Parathyroid adenoma (tissue), 2 donors: ENCODE measurements at regions not wholly inside any gene's neighbourhood (a gene's known extent, or its start where the extent isn't known, plus 50 kb on each side); places are given as distances from the start of the nearest gene placed in this dataset.

Experiments
- H2AFZ ChIP-seq: fragments of 300-600 bp; sonication (generic); one replicate; pipeline ENCODE4 v1.7.0; 2017; ENCODE audit warnings: antibody characterized with exemption, mild to moderate bottlenecking
- H3K27ac ChIP-seq: fragments of 300-600 bp; sonication (generic); one replicate; pipeline ENCODE4 v1.7.0; 2017
- H3K27me3 ChIP-seq: fragments of 300-600 bp; sonication (generic); one replicate; pipeline ENCODE4 v1.7.0; 2017; ENCODE audit warnings: low read length; ENCODE audit not compliant: control insufficient read depth, insufficient read depth
- H3K36me3 ChIP-seq: fragments of 300-600 bp; sonication (generic); one replicate; pipeline ENCODE4 v1.7.0; 2017; ENCODE audit warnings: low read length; ENCODE audit not compliant: control insufficient read depth, insufficient read depth
- H3K4me1 ChIP-seq: fragments of 300-600 bp; sonication (generic); one replicate; pipeline ENCODE4 v1.7.0; 2017; ENCODE audit warnings: control low read depth
- H3K4me2 ChIP-seq: fragments of 300-600 bp; sonication (generic); one replicate; pipeline ENCODE4 v1.7.0; 2017; ENCODE audit warnings: low read length
- H3K4me3 ChIP-seq: fragments of 300-600 bp; sonication (generic); one replicate; pipeline ENCODE4 v1.7.0; 2017; ENCODE audit warnings: low read depth, low read length
- H3K79me2 ChIP-seq: fragments of 300-600 bp; sonication (generic); one replicate; pipeline ENCODE4 v1.7.0; 2017; ENCODE audit warnings: control low read depth
- H3K9ac ChIP-seq: fragments of 300-600 bp; sonication (generic); one replicate; pipeline ENCODE4 v1.7.0; 2017; ENCODE audit warnings: mild to moderate bottlenecking
- H3K9me3 ChIP-seq: fragments of 300-600 bp; sonication (generic); one replicate; pipeline ENCODE4 v1.7.0; 2017; ENCODE audit warnings: low read length; ENCODE audit not compliant: control insufficient read depth
- TF ChIP-seq, protein P1 (sequence below): fragments of 300-600 bp; sonication (generic); IDR thresholded peaks from one replicate; pipeline ENCODE4 v1.7.0; 2017; ENCODE audit warnings: antibody characterized with exemption, mild to moderate bottlenecking
- donor health status: primary hyperparathyroidism.

DNA sequence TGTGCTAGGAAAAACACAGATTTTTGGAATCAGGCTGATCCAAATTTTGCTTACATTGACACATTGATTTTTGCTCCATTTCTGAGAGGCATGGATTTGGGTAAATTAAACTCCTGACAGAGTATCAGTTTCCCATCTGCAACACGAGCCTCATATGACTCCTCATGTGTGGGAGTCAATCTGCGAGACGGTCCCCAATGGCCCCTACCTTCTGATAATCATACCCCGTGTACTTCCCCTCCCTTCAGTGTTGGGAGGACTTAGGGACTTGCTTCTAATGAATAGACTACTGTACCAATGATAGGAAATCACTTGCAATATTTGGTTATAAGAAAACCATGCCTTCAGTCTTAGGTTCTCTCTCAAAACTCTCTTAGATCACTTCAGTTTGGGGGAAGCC lies 302.7 kb downstream of the ETS1 start:
- no peak overlapping the region for H3K4me2 ChIP-seq
- H3K79me2 ChIP-seq: no peaks in the 10 kb centered on the region
- no peak overlapping the region for H2AFZ ChIP-seq
- no peak overlapping the region for H3K9ac ChIP-seq
- no peak overlapping the region for H3K4me3 ChIP-seq
- TF ChIP-seq, protein P1, sequence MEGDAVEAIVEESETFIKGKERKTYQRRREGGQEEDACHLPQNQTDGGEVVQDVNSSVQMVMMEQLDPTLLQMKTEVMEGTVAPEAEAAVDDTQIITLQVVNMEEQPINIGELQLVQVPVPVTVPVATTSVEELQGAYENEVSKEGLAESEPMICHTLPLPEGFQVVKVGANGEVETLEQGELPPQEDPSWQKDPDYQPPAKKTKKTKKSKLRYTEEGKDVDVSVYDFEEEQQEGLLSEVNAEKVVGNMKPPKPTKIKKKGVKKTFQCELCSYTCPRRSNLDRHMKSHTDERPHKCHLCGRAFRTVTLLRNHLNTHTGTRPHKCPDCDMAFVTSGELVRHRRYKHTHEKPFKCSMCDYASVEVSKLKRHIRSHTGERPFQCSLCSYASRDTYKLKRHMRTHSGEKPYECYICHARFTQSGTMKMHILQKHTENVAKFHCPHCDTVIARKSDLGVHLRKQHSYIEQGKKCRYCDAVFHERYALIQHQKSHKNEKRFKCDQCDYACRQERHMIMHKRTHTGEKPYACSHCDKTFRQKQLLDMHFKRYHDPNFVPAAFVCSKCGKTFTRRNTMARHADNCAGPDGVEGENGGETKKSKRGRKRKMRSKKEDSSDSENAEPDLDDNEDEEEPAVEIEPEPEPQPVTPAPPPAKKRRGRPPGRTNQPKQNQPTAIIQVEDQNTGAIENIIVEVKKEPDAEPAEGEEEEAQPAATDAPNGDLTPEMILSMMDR: no peak
- no peak overlapping the region for H3K27ac ChIP-seq
- no peaks in the 10 kb centered on the region for H3K27me3 ChIP-seq
- H3K36me3 ChIP-seq: no peaks in the 10 kb centered on the region
- H3K9me3 ChIP-seq: no peaks in the 10 kb centered on the region
- H3K4me1 ChIP-seq: no peaks in the 10 kb centered on the region

DNA sequence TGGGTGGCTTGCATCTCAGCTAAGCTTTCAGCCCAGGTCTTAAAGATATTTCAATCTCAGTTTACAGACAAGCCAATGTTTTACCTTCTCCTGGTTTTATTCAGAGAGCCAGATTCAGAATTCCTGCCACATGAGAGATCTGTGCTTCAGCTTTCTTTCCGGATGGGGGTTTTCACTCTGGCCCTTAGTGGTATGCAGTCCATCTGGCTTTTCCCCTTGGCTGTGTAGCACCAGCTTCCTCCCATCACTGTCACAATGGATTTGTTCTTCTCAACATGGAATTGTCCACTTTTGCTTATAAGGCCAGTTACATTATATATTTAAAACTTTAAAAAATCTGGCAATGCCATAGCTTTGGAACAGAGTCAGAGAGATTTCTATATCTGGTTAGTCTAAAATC lies 303.9 kb downstream of the ETS1 start:
- Histone ChIP-seq H3K9ac (no peak overlapping the region), H3K9me3 (no peaks in the 10 kb centered on the region), H3K4me1 (no peaks in the 10 kb centered on the region), H3K27ac (no peak overlapping the region), H3K79me2 (no peaks in the 10 kb centered on the region), H3K36me3 (no peaks in the 10 kb centered on the region), H3K27me3 (no peaks in the 10 kb centered on the region), H3K4me2 (no peak overlapping the region), H2AFZ (no peak overlapping the region), H3K4me3 (no peak overlapping the region)
- TF ChIP-seq, protein P1: no peak

DNA sequence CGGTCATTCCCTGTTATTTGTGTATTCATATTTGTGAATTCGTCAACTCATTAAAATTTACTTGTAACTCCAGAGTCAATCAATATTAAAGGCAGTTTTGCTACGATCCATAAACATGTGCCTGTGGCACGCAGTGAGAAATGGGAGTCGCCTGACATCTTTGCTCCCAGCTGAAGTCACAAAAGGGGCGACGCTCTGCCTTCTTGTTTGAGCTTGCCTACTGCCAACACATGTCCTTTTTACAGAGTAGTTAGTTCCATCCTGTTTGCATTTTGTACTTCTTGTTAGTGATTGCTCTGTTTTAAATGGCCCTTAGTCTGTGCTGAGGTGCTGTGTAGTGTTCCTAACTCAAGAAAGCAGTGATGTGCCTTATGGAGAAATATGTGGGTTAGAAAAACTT lies 305.3 kb downstream of the ETS1 start:
- no peaks in the 10 kb centered on the region for H3K36me3 ChIP-seq
- no peak overlapping the region for H3K9ac ChIP-seq
- no peaks in the 10 kb centered on the region for H3K79me2 ChIP-seq
- no peaks in the 10 kb centered on the region for H3K27me3 ChIP-seq
- TF ChIP-seq, protein P1: no peak
- H3K4me1 ChIP-seq: no peaks in the 10 kb centered on the region
- H3K27ac ChIP-seq: no peak overlapping the region
- no peak overlapping the region for H3K4me3 ChIP-seq
- H2AFZ ChIP-seq: no peak overlapping the region
- no peaks in the 10 kb centered on the region for H3K9me3 ChIP-seq
- H3K4me2 ChIP-seq: no peak overlapping the region

DNA sequence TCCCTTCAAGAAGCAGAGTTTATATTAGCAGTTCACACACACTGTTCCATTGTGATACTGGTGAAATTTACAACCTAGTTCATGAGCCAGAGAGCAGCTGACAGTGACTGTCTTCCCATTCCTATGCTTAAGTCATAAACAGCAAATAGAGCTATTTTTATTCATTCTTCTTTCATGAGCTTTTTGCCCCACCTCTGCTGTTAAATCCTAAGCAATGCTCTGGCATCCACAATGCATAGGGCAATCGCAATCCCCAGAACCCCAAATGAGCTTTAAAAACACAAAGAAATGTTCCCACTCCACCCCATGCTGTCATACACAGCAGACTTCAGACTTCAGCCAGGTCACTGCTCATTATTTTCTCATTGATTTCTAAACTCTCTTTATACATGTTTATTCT lies 307.5 kb downstream of the ETS1 start:
- Histone ChIP-seq H3K4me1 (no peaks in the 10 kb centered on the region), H3K27me3 (no peaks in the 10 kb centered on the region), H3K27ac (no peak overlapping the region), H3K36me3 (no peaks in the 10 kb centered on the region), H3K4me2 (no peak overlapping the region), H3K9me3 (no peaks in the 10 kb centered on the region), H2AFZ (no peak overlapping the region), H3K9ac (no peak overlapping the region), H3K79me2 (no peaks in the 10 kb centered on the region), H3K4me3 (no peak overlapping the region)
- TF ChIP-seq, protein P1: no peak

DNA sequence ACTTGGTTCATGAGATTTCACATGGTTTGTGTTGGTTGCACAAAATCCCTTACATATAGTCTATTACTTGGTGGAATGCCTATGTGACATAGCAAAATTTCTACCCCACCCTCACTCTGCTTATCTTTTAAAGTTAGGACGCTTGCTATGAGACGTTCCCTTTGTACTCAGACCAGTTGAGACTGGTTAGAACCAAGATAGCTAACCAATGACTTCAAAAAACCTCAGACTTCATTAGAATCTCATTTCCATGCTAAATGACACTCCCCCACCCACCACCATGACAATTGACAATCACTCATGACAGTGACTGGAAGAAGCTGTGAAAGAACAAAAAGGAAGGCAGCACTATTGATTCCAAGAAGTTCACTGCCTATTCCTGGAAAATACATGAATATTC lies 313.6 kb downstream of the ETS1 start:
- Histone ChIP-seq H3K27ac (no peak overlapping the region), H3K4me2 (no peak overlapping the region), H3K27me3 (no peaks in the 10 kb centered on the region), H3K79me2 (no peaks in the 10 kb centered on the region), H2AFZ (no peak overlapping the region), H3K9ac (no peak overlapping the region), H3K4me1 (no peaks in the 10 kb centered on the region), H3K9me3 (no peaks in the 10 kb centered on the region), H3K4me3 (no peak overlapping the region), H3K36me3 (no peaks in the 10 kb centered on the region)
- TF ChIP-seq, protein P1: no peak
